ENCODE measurements at regions not wholly inside any gene's neighbourhood (a gene's known extent, or its start where the extent isn't known, plus 50 kb on each side); places are given as distances from the start of the nearest gene placed in this dataset.
"Not testable (repeated sequence)": the region's sequence is repeated elsewhere in the genome, so short reads cannot be mapped to it uniquely, and the experiment has no call there.

DNA sequence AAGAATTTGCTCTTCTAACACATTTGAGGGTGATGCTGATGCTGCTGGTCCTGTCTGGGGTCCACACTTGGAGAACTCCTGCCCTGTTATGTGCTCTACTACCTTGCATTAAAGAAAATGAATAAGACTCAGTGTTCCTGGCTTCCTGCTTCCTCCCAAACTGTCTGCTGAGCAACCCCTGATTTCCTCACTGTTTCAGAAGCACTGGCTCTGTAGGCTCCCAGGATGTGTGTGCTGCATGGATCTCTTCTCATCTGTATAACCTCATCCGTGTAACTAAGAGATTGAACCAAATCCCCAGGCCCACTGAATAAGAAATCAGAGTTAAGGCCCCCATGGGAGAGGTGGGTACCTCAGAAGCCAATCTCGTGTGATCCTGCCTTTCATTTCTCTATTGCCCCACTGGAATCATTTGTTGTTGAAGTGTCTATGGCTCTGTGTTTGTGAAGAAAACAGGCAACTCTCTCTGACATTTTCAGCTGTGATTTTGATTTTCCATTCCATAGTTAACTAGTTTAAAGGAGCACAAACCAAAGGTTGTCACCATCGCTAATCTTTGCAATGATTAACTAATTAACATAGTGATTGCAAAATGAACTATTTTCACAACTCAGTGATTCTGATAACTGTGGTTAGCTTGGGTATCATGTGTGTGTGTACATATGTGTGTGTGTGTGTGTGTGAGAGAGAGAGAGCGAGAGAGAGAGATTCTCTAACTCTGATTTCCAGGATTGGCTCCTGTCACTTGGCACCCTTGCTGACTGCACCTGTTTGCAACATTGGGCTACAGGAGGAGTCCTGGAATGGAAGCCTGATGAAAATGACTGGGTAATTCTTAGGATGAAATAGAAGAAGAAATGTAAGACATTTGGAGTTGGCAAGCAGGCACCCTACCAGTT is 196.2 kb downstream of the SLC38A4 start:
- H3K9ac ChIP-seq (ENCODE audit: low read depth in 1 of 2, low read length in 2 of 2) = no peak overlapping the region
- no peaks in the 10 kb centered on the region for H3K36me3 ChIP-seq (ENCODE audit: control insufficient read depth in 1 of 2, insufficient read depth in 2 of 2, low read length in 2 of 2)
- no peaks in the 10 kb centered on the region for H3K27me3 ChIP-seq (ENCODE audit: control insufficient read depth in 1 of 2, insufficient read depth in 2 of 2, low read length in 2 of 2)
- no peaks in the 10 kb centered on the region for H3K9me3 ChIP-seq (ENCODE audit: control insufficient read depth in 1 of 2, low read length in 2 of 2)
- peaks cover 0 to 8% of the 10 kb centered on the region in 2 donors for H3K4me1 ChIP-seq (ENCODE audit: control insufficient read depth in 1 of 2, insufficient read depth in 2 of 2, low read length in 2 of 2)
- no peak overlapping the region for H3K27ac ChIP-seq (ENCODE audit: low read depth, low read length)
- H3K4me3 ChIP-seq (ENCODE audit: low read depth in 1 of 2, low read length in 2 of 2) = no peak overlapping the region

DNA sequence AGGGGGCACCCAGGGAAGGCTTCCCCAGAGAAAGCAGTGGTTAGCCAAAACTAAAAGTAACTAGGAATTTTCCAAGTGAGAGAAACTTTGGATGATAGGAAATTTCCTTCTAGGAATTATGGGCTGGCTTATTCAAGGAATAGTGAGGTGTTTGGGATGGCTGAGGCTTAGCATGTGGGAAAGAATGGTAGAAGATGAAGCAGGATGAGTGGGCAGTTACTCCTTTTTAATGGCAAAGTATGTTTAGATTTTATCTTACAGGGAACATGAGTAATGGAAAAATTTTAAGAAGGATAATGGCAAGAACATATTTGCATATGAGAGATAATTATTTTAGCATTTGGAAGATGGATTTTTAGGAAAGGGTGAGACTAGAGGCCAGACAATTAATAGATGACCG is 197.6 kb downstream of the SLC38A4 start:
- Histone ChIP-seq H3K36me3 (ENCODE audit: control insufficient read depth in 1 of 2, insufficient read depth in 2 of 2, low read length in 2 of 2) (no peaks in the 10 kb centered on the region), H3K4me1 (ENCODE audit: control insufficient read depth in 1 of 2, insufficient read depth in 2 of 2, low read length in 2 of 2) (peaks cover 0 to 8% of the 10 kb centered on the region in 2 donors), H3K27ac (ENCODE audit: low read depth, low read length) (no peak overlapping the region), H3K4me3 (ENCODE audit: low read depth in 1 of 2, low read length in 2 of 2) (no peak overlapping the region), H3K9me3 (ENCODE audit: control insufficient read depth in 1 of 2, low read length in 2 of 2) (no peaks in the 10 kb centered on the region), H3K9ac (ENCODE audit: low read depth in 1 of 2, low read length in 2 of 2) (no peak overlapping the region), H3K27me3 (ENCODE audit: control insufficient read depth in 1 of 2, insufficient read depth in 2 of 2, low read length in 2 of 2) (no peaks in the 10 kb centered on the region)

DNA sequence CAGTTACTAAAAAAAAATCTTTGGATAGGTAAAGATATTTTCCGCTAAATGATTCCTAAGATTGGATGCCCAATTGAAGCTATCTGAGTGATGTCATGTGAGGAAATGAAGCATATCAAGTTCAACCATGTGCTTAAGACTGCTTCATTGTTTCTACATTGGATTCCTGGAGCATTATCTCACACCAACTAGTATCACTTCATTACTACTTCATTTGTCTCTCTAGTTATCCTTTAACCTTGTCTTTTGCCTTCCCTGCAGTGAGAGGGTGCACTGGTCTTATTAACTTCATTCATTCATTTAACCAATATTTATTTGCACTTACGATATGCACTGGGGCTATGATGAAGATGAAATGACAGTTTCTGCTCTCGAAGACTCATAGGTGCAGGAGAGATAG is 198.1 kb downstream of the SLC38A4 start:
- Histone ChIP-seq H3K4me3 (ENCODE audit: low read depth in 1 of 2, low read length in 2 of 2) (no peak overlapping the region), H3K4me1 (ENCODE audit: control insufficient read depth in 1 of 2, insufficient read depth in 2 of 2, low read length in 2 of 2) (peaks cover 0 to 8% of the 10 kb centered on the region in 2 donors), H3K9ac (ENCODE audit: low read depth in 1 of 2, low read length in 2 of 2) (no peak overlapping the region), H3K27ac (ENCODE audit: low read depth, low read length) (no peak overlapping the region), H3K9me3 (ENCODE audit: control insufficient read depth in 1 of 2, low read length in 2 of 2) (no peaks in the 10 kb centered on the region), H3K36me3 (ENCODE audit: control insufficient read depth in 1 of 2, insufficient read depth in 2 of 2, low read length in 2 of 2) (no peaks in the 10 kb centered on the region), H3K27me3 (ENCODE audit: control insufficient read depth in 1 of 2, insufficient read depth in 2 of 2, low read length in 2 of 2) (no peaks in the 10 kb centered on the region)

DNA sequence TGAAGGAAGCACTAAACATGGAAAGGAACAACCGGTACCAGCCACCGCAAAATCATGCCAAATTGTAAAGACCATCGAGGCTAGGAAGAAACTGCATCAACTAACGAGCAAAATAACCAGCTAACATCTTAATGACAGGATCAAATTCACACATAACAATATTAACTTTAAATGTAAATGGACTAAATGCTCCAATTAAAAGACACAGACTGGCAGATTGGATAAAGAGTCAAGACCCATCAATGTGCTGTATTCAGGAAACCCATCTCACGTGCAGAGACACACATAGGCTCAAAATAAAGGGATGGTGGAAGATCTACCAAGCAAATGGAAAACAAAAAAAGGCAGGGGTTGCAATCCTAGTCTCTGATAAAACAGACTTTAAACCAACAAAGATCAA is 206.3 kb downstream of the SLC38A4 start:
- H3K9ac ChIP-seq (ENCODE audit: low read depth in 1 of 2, low read length in 2 of 2); H3K9me3 ChIP-seq (ENCODE audit: control insufficient read depth in 1 of 2, low read length in 2 of 2); H3K4me3 ChIP-seq (ENCODE audit: low read depth in 1 of 2, low read length in 2 of 2); H3K36me3 ChIP-seq (ENCODE audit: control insufficient read depth in 1 of 2, insufficient read depth in 2 of 2, low read length in 2 of 2); H3K27me3 ChIP-seq (ENCODE audit: control insufficient read depth in 1 of 2, insufficient read depth in 2 of 2, low read length in 2 of 2); H3K4me1 ChIP-seq (ENCODE audit: control insufficient read depth in 1 of 2, insufficient read depth in 2 of 2, low read length in 2 of 2); H3K27ac ChIP-seq (ENCODE audit: low read depth, low read length): not testable (repeated sequence)

DNA sequence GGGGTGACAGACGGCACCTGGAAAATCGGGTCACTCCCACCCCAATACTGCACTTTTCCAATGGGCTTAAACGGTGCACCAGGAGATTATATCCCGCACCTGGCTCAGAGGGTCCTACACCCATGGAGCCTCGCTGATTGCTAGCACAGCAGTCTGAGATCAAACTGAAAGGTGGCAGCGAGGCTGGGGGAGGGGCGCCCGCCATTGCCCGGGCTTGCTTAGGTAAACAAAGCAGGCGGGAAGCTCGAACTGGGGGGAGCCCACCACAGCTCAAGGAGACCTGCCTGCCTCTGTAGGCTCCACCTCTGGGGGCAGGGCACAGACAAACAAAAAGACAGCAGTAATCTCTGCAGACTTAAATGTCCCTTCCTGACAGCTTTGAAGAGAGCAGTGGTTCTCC is 208.1 kb downstream of the SLC38A4 start:
- H3K9ac ChIP-seq (ENCODE audit: low read depth in 1 of 2, low read length in 2 of 2); H3K27me3 ChIP-seq (ENCODE audit: control insufficient read depth in 1 of 2, insufficient read depth in 2 of 2, low read length in 2 of 2); H3K27ac ChIP-seq (ENCODE audit: low read depth, low read length); H3K9me3 ChIP-seq (ENCODE audit: control insufficient read depth in 1 of 2, low read length in 2 of 2); H3K36me3 ChIP-seq (ENCODE audit: control insufficient read depth in 1 of 2, insufficient read depth in 2 of 2, low read length in 2 of 2); H3K4me3 ChIP-seq (ENCODE audit: low read depth in 1 of 2, low read length in 2 of 2); H3K4me1 ChIP-seq (ENCODE audit: control insufficient read depth in 1 of 2, insufficient read depth in 2 of 2, low read length in 2 of 2): not testable (repeated sequence)

DNA sequence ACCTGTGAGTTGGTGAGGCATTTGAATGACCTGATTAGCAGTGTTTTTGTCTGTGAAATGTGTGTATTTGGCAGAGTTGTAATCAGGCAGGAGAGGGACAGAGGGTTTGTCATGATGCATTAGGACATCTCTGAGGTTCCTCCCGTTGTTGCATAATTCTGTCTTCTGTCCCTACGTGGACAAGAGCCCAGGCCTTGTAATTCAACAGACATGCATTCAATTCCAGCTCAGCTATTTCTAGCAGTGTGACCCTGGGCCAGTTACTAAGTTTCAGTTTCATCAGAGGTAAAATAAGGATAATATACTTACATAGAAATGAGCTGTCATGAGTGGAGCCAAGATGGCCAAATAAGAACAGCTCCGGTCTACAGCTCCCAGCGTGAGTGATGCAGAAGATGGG is 208.6 kb downstream of the SLC38A4 start:
- no peak overlapping the region for H3K9ac ChIP-seq (ENCODE audit: low read depth in 1 of 2, low read length in 2 of 2)
- no peaks in the 10 kb centered on the region for H3K4me1 ChIP-seq (ENCODE audit: control insufficient read depth in 1 of 2, insufficient read depth in 2 of 2, low read length in 2 of 2)
- no peak overlapping the region for H3K4me3 ChIP-seq (ENCODE audit: low read depth in 1 of 2, low read length in 2 of 2)
- no peak overlapping the region for H3K27ac ChIP-seq (ENCODE audit: low read depth, low read length)
- H3K36me3 ChIP-seq (ENCODE audit: control insufficient read depth in 1 of 2, insufficient read depth in 2 of 2, low read length in 2 of 2) = no peaks in the 10 kb centered on the region
- peaks cover 0 to 3% of the 10 kb centered on the region in 2 donors for H3K9me3 ChIP-seq (ENCODE audit: control insufficient read depth in 1 of 2, low read length in 2 of 2)
- no peaks in the 10 kb centered on the region for H3K27me3 ChIP-seq (ENCODE audit: control insufficient read depth in 1 of 2, insufficient read depth in 2 of 2, low read length in 2 of 2)

DNA sequence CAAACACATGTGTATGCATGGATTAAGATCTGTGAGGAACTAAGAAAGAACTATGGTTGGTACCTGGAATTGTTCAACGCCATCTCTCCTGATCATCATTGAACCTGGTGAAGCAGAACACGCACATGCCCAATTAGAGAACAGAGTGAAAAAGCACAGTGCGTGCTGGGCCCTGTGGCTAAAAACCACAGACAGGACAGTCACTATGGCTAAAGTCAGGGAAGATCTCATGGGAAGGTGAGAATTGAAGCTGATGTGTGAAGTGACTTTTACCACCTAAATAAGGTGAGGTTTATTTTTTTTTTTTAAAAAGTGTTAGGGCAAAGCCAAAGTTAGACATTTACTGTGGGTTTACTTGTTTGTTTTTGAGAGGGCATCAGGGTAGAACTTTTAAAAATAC is 215.0 kb downstream of the SLC38A4 start:
- Histone ChIP-seq H3K27me3 (ENCODE audit: control insufficient read depth in 1 of 2, insufficient read depth in 2 of 2, low read length in 2 of 2) (no peaks in the 10 kb centered on the region), H3K4me1 (ENCODE audit: control insufficient read depth in 1 of 2, insufficient read depth in 2 of 2, low read length in 2 of 2) (peaks cover 6 to 11% of the 10 kb centered on the region in 2 donors), H3K27ac (ENCODE audit: low read depth, low read length) (no peak overlapping the region), H3K4me3 (ENCODE audit: low read depth in 1 of 2, low read length in 2 of 2) (no peak overlapping the region), H3K36me3 (ENCODE audit: control insufficient read depth in 1 of 2, insufficient read depth in 2 of 2, low read length in 2 of 2) (no peaks in the 10 kb centered on the region), H3K9me3 (ENCODE audit: control insufficient read depth in 1 of 2, low read length in 2 of 2) (no peaks in the 10 kb centered on the region), H3K9ac (ENCODE audit: low read depth in 1 of 2, low read length in 2 of 2) (no peak overlapping the region)

DNA sequence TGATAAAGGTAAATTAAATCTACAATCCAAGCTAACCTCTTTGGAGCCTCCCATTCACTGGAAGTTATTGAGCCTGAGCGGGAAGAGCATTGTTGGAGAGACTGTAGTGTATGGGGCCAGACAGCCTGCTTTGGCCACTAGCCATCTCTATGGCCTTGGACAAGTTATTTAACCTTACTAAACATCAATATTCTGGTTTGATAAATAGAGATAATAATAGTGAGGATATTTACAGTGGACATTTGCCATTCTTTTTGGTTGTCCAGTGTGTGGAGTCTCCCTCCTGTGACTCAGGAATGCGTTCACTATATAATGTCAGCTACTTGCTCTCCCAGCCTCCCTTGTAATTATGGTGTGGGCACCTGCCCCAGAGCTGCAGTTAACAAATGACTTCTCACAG is 216.1 kb downstream of the SLC38A4 start:
- Histone ChIP-seq H3K9ac (ENCODE audit: low read depth in 1 of 2, low read length in 2 of 2) (no peak overlapping the region), H3K4me1 (ENCODE audit: control insufficient read depth in 1 of 2, insufficient read depth in 2 of 2, low read length in 2 of 2) (peaks cover 6 to 11% of the 10 kb centered on the region in 2 donors), H3K27ac (ENCODE audit: low read depth, low read length) (no peak overlapping the region), H3K27me3 (ENCODE audit: control insufficient read depth in 1 of 2, insufficient read depth in 2 of 2, low read length in 2 of 2) (no peaks in the 10 kb centered on the region), H3K9me3 (ENCODE audit: control insufficient read depth in 1 of 2, low read length in 2 of 2) (no peaks in the 10 kb centered on the region), H3K36me3 (ENCODE audit: control insufficient read depth in 1 of 2, insufficient read depth in 2 of 2, low read length in 2 of 2) (no peaks in the 10 kb centered on the region), H3K4me3 (ENCODE audit: low read depth in 1 of 2, low read length in 2 of 2) (no peak overlapping the region)

DNA sequence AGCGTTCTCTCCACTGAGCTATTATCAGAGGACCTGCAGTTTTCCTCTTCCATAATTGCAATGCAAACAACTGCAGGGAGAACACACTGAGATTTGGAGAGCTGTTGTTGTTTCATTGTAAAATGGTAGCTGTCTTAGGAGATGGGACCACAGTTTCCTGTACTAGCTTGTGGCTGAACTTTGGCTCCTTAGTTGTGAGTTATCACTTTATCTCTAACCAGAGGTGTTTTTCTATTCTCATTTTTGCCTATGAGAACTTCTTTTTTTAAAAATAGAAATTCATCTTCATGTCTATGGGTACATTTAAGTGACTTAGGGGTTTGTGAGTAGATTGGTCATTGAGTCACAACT is 216.5 kb downstream of the SLC38A4 start:
- Histone ChIP-seq H3K27me3 (ENCODE audit: control insufficient read depth in 1 of 2, insufficient read depth in 2 of 2, low read length in 2 of 2) (no peaks in the 10 kb centered on the region), H3K9ac (ENCODE audit: low read depth in 1 of 2, low read length in 2 of 2) (no peak overlapping the region), H3K27ac (ENCODE audit: low read depth, low read length) (no peak overlapping the region), H3K4me1 (ENCODE audit: control insufficient read depth in 1 of 2, insufficient read depth in 2 of 2, low read length in 2 of 2) (peaks cover 6 to 11% of the 10 kb centered on the region in 2 donors), H3K36me3 (ENCODE audit: control insufficient read depth in 1 of 2, insufficient read depth in 2 of 2, low read length in 2 of 2) (no peaks in the 10 kb centered on the region), H3K4me3 (ENCODE audit: low read depth in 1 of 2, low read length in 2 of 2) (no peak overlapping the region), H3K9me3 (ENCODE audit: control insufficient read depth in 1 of 2, low read length in 2 of 2) (no peaks in the 10 kb centered on the region)

DNA sequence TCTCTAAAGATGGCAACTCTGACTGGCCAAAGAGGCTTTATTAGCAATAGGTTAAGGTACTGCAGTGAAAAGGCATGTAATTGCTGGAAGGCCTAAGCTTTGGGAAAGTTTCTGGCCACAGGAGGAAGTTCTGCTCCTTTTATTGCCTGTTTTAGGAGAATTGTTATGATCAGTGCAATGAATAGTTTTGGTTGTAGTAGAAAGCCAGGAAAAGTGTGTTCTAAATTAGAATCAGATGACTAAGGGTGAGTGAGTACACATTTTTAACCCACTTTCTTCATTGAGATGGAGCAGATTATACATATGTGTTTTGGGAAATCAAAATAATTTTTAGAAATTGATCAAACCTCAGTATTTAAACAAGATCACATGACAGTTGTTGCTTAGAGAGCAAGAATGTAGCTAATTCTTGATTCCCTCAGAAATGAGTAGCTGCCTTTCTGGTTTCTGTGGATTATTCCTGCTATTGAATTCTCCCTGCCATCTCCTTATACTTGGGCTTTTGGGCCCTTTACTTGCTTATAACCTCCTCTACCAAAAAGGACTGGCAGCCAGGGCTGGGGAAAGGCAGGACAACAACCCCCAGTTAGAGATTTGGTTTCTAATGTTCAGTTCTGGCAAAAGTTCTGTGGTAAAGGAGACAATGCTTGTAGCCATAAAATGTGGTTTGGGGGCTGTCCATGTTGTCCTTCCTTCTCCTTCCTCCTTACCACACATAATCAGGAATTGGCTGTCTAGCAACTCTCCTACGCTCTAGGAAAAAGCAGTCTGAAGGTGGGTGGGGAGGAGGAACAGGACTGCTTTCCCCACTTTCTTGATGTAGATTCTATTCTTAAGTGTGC is 217.1 kb downstream of the SLC38A4 start:
- H3K9me3 ChIP-seq (ENCODE audit: control insufficient read depth in 1 of 2, low read length in 2 of 2) = no peaks in the 10 kb centered on the region
- no peak overlapping the region for H3K4me3 ChIP-seq (ENCODE audit: low read depth in 1 of 2, low read length in 2 of 2)
- no peak overlapping the region for H3K27ac ChIP-seq (ENCODE audit: low read depth, low read length)

More for the DNA sequence above, 217.1 kb downstream of the SLC38A4 start:
- peaks cover 6 to 11% of the 10 kb centered on the region in 2 donors for H3K4me1 ChIP-seq (ENCODE audit: control insufficient read depth in 1 of 2, insufficient read depth in 2 of 2, low read length in 2 of 2)
- H3K36me3 ChIP-seq (ENCODE audit: control insufficient read depth in 1 of 2, insufficient read depth in 2 of 2, low read length in 2 of 2) = no peaks in the 10 kb centered on the region
- H3K9ac ChIP-seq (ENCODE audit: low read depth in 1 of 2, low read length in 2 of 2) = no peak overlapping the region
- no peaks in the 10 kb centered on the region for H3K27me3 ChIP-seq (ENCODE audit: control insufficient read depth in 1 of 2, insufficient read depth in 2 of 2, low read length in 2 of 2)

Data from duodenal mucosa (tissue), 2 donors.